OCI-LY3 (cell line): ENCODE measurements at regions not wholly inside any gene's neighbourhood (a gene's known extent, or its start where the extent isn't known, plus 50 kb on each side); places are given as distances from the start of the nearest gene placed in this dataset.

ENCODE experiments used
- H2AFZ ChIP-seq: fragments of 200-600, 300-600 bp; shearing (Covaris generic); 2 replicates; pipeline ENCODE4 v1.6.0; 2014; ENCODE audit warnings: antibody characterized with exemption, low read depth, low read length
- H3K27ac ChIP-seq: fragments of 200-600, 300-600 bp; sonication (generic); 2 replicates; pipeline ENCODE4 v1.5.1; 2014; ENCODE audit warnings: mild to moderate bottlenecking, low read length, moderate library complexity, mixed read lengths
- H3K27me3 ChIP-seq: fragments of 200-600, 300-600 bp; sonication (generic); 2 replicates; pipeline ENCODE4 v1.6.1; 2014; ENCODE audit warnings: low read depth, low read length, mixed read lengths
- H3K36me3 ChIP-seq: fragments of 200-600, 300-600 bp; sonication (generic); replicated peaks from 2 replicates; pipeline ENCODE3; 2014; ENCODE audit warnings: low read depth, low read length, mixed read lengths
- H3K4me1 ChIP-seq: fragments of 300-600, 200-600 bp; sonication (generic); 2 replicates; pipeline ENCODE4 v1.6.1; 2014; ENCODE audit warnings: low read length, mixed read lengths
- H3K4me2 ChIP-seq: fragments of 200-600, 300-600 bp; sonication (generic); 2 replicates; pipeline ENCODE4 v1.6.1; 2014; ENCODE audit warnings: low read length, mixed read lengths
- H3K4me3 ChIP-seq: fragments of 300-600, 200-600 bp; sonication (generic); 2 replicates; pipeline ENCODE4 v1.5.1; 2014; ENCODE audit warnings: antibody characterized with exemption, mild to moderate bottlenecking, low read length, moderate library complexity
- H3K79me2 ChIP-seq: fragments of 300-600, 200-600 bp; shearing (Covaris generic); 2 replicates; pipeline ENCODE4 v1.6.1; 2014; ENCODE audit warnings: mild to moderate bottlenecking, low read length, mixed read lengths
- H3K9ac ChIP-seq: fragments of 300-600, 200-600 bp; shearing (Covaris generic); 2 replicates; pipeline ENCODE4 v1.6.0; 2014; ENCODE audit warnings: mild to moderate bottlenecking, low read length, moderate library complexity
- H3K9me3 ChIP-seq: fragments of 200-600, 300-600 bp; shearing (Covaris generic); 2 replicates; pipeline ENCODE4 v1.6.1; 2014; ENCODE audit warnings: low read length, mixed read lengths; ENCODE audit not compliant: insufficient read depth
- H4K20me1 ChIP-seq: fragments of 200-600, 300-600 bp; sonication (generic); 2 replicates; pipeline ENCODE4 v1.6.1; 2016; ENCODE audit warnings: low read length, mixed read lengths; ENCODE audit not compliant: insufficient read depth
- CTCF ChIP-seq: fragments of 200-600, 300-600 bp; sonication (generic); IDR thresholded peaks from 2 replicates; pipeline ENCODE4 v1.5.1; 2014; ENCODE audit warnings: antibody characterized with exemption, low read length, low read depth
- EZH2phosphoT487 ChIP-seq: fragments of 200-600 bp; shearing (Covaris generic); IDR thresholded peaks from 2 replicates; pipeline ENCODE4 v1.6.1; 2018; ENCODE audit warnings: antibody characterized with exemption, mixed run types, low read depth

DNA sequence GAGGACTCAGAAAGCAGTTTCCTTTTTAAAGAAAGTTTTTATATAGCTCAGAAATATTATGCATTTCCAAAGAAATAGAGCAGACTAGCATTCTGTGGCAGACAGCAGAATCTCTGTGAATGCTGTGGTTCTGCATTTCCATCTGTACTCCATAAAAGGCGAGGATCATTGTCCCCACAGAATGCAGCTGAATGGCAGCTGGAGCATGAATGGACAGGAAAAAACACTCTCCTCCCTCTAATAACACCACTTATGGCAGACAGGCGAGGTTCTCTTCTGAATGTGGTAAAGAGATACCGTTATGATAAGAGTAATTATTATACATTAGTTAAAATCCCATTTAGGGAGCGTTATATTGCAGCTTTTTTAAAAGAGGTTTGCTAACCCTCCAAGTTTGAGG is 81.4 kb upstream of the WLS start:
- Histone ChIP-seq H2AFZ (no peak overlapping the region), H3K27ac (no peak overlapping the region), H4K20me1 (no peaks in the 10 kb centered on the region), H3K79me2 (no peaks in the 10 kb centered on the region), H3K9me3 (no peaks in the 10 kb centered on the region), H3K4me2 (no peak overlapping the region), H3K36me3 (no peaks in the 10 kb centered on the region), H3K4me1 (no peaks in the 10 kb centered on the region), H3K4me3 (no peak overlapping the region), H3K27me3 (no peaks in the 10 kb centered on the region), H3K9ac (no peak overlapping the region)
- no peak for TF ChIP-seq EZH2phosphoT487
- no peak for TF ChIP-seq CTCF

DNA sequence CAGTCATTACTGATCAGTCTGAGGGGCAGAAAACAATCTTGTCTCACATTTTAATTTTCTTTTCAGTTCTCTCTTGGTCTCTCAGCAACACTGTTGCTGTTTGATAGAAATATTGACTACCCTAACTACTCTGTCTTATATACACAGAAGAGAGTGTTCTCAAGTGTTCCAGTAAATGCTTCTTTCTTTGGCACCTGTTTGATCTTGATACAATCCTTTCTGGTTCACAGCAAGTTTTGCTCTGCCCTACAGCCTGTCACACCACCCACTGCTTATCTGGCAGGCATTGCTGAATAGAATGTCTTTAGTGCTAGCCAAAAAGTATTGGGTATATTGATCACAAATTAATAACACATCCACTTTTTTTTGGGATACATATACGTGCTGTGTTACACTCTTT is 75.7 kb upstream of the WLS start:
- no peaks in the 10 kb centered on the region for H3K36me3 ChIP-seq
- H3K4me3 ChIP-seq, result no peak overlapping the region
- no peaks in the 10 kb centered on the region for H4K20me1 ChIP-seq
- no peaks in the 10 kb centered on the region for H3K79me2 ChIP-seq
- no peaks in the 10 kb centered on the region for H3K27me3 ChIP-seq
- H3K9ac ChIP-seq, result no peak overlapping the region
- H2AFZ ChIP-seq, result no peak overlapping the region
- no peaks in the 10 kb centered on the region for H3K9me3 ChIP-seq
- H3K27ac ChIP-seq, result no peak overlapping the region
- no peak overlapping the region for H3K4me2 ChIP-seq
- H3K4me1 ChIP-seq, result no peaks in the 10 kb centered on the region
- TF ChIP-seq EZH2phosphoT487, result no peak
- TF ChIP-seq CTCF, result no peak

DNA sequence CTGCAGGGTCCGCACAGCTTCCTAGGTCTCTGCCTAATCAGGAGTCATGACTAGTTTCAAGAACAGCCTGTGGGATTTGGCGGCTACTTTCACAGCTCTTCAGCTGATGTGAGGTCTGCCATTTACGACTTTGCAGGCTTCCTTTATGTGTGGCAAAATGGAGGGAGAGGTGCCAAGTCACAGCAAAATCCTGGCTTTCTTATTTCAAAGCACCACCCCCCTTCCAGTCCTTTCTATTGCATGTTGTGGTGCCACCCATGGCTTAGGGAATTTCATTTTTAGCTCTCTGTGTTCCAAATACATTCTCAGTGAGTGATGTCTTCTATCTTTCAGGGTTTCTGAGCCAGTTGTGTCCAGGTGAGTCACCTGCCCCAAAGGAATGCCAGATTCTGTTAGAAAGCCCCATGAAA is 75.1 kb upstream of the WLS start:
- no peaks in the 10 kb centered on the region for H3K4me1 ChIP-seq
- H3K9ac ChIP-seq, result no peak overlapping the region
- H4K20me1 ChIP-seq, result no peaks in the 10 kb centered on the region
- H3K4me3 ChIP-seq, result no peak overlapping the region
- H3K27me3 ChIP-seq, result no peaks in the 10 kb centered on the region
- H3K27ac ChIP-seq, result no peak overlapping the region
- H3K4me2 ChIP-seq, result no peak overlapping the region
- H3K9me3 ChIP-seq, result no peaks in the 10 kb centered on the region
- no peak overlapping the region for H2AFZ ChIP-seq
- no peaks in the 10 kb centered on the region for H3K79me2 ChIP-seq
- H3K36me3 ChIP-seq, result no peaks in the 10 kb centered on the region
- TF ChIP-seq CTCF, result no peak
- TF ChIP-seq EZH2phosphoT487, result no peak

GRCh38 chr1:68301471-68302001 is 69.2 kb upstream of the WLS start:
- no peak overlapping the region for H2AFZ ChIP-seq
- no peaks in the 10 kb centered on the region for H3K79me2 ChIP-seq
- no peak overlapping the region for H3K4me3 ChIP-seq
- H3K27ac ChIP-seq, result no peak overlapping the region
- no peaks in the 10 kb centered on the region for H3K9me3 ChIP-seq
- H3K9ac ChIP-seq, result no peak overlapping the region
- no peaks in the 10 kb centered on the region for H3K4me1 ChIP-seq
- H3K4me2 ChIP-seq, result no peak overlapping the region
- no peaks in the 10 kb centered on the region for H3K36me3 ChIP-seq
- TF ChIP-seq EZH2phosphoT487, result no peak
- TF ChIP-seq CTCF, result no peak
- no peaks in the 10 kb centered on the region for H3K27me3 ChIP-seq
- no peaks in the 10 kb centered on the region for H4K20me1 ChIP-seq
